HEK293 (cell line): ENCODE measurements at regions not wholly inside any gene's neighbourhood (a gene's known extent, or its start where the extent isn't known, plus 50 kb on each side); places are given as distances from the start of the nearest gene placed in this dataset.

ENCODE experiments used
- CTCF ChIA-PET: fragments of 350-600 bp; formaldehyde crosslinking; extraction: SDS; loops from one replicate; lab custom pipeline; 2021; ENCODE audit warnings: antibody characterized with exemption; lab: Yijun Ruan, JAX
- POLR2A ChIA-PET: fragments of 300-600 bp; formaldehyde crosslinking; extraction: SDS; loops from one replicate; lab custom pipeline; 2020; ENCODE audit warnings: antibody characterized with exemption, inconsistent platforms; lab: Yijun Ruan, JAX
- H3K27ac ChIP-seq: fragments of 200-500 bp; sonication (Bioruptor generic); 2 replicates; pipeline ENCODE4 v1.5.1; 2014; ENCODE audit warnings: low read depth, low read length, control low read depth, inconsistent platforms; ENCODE audit errors: extremely low read depth
- H3K36me3 ChIP-seq, 2 experiments: fragments of 200-500 bp in 1 of 2; sonication (Bioruptor generic) in 1 of 2; 1 replicate in 1 of 2; 2 replicates in 1 of 2; pipeline ENCODE4 v1.5.1; 2014 to 2017; ENCODE audit warnings: inconsistent platforms in 2 of 2, low read length in 2 of 2; ENCODE audit not compliant: control insufficient read depth in 2 of 2, insufficient read depth in 1 of 2
- H3K4me1 ChIP-seq: fragments of 200-500 bp; sonication (Bioruptor generic); 2 replicates; pipeline ENCODE4 v1.5.1; 2014; ENCODE audit warnings: mild to moderate bottlenecking, low read length, inconsistent platforms; ENCODE audit not compliant: control insufficient read depth, insufficient read depth
- H3K4me3 ChIP-seq: 2 replicates; pipeline ENCODE4 v1.5.1; 2011; ENCODE audit warnings: low read depth, mild to moderate bottlenecking, control low read depth, low read length, moderate library complexity
- H3K9me3 ChIP-seq: fragments of 200-500 bp; sonication (Bioruptor generic); 2 replicates; pipeline ENCODE4 v1.5.1; 2014; ENCODE audit warnings: low read depth, low read length, inconsistent platforms; ENCODE audit not compliant: control insufficient read depth, insufficient read depth
- GLIS1 ChIP-seq: fragments of 450-650 bp; formaldehyde crosslinking; IDR thresholded peaks from 2 replicates; pipeline ENCODE4 v1.5.1; 2016; ENCODE audit warnings: missing biosample characterization, missing genetic modification characterization
- HOXD13 ChIP-seq: sonication (generic); formaldehyde crosslinking; IDR thresholded peaks from 2 replicates; pipeline ENCODE4 v1.8.0; 2022; ENCODE audit warnings: missing genetic modification reagents, borderline replicate concordance
- PRDM2 ChIP-seq: fragments of 450-650 bp; formaldehyde crosslinking; IDR thresholded peaks from 2 replicates; pipeline ENCODE4 v1.5.1; 2016; ENCODE audit warnings: missing biosample characterization, missing genetic modification characterization, borderline replicate concordance
- TSHZ1 ChIP-seq: fragments of 450-650 bp; formaldehyde crosslinking; IDR thresholded peaks from 2 replicates; pipeline ENCODE4 v1.5.1; 2016; ENCODE audit warnings: missing biosample characterization, missing genetic modification characterization, borderline replicate concordance
- YY1 ChIP-seq: fragments of 450-650 bp; formaldehyde crosslinking; IDR thresholded peaks from 2 replicates; pipeline ENCODE4 v1.5.1; 2018; ENCODE audit warnings: missing biosample characterization, missing genetic modification characterization
- ZBTB7A ChIP-seq: fragments of 450-650 bp; formaldehyde crosslinking; IDR thresholded peaks from 2 replicates; pipeline ENCODE4 v1.5.1; 2016; ENCODE audit warnings: low read depth, missing biosample characterization, missing genetic modification characterization
- ZNF138 ChIP-seq: fragments of 450-650 bp; formaldehyde crosslinking; IDR thresholded peaks from 2 replicates; pipeline ENCODE4 v1.5.1; 2016; ENCODE audit warnings: missing biosample characterization, missing genetic modification characterization, borderline replicate concordance
- ZNF2 ChIP-seq: fragments of 450-650 bp; formaldehyde crosslinking; IDR thresholded peaks from 2 replicates; pipeline ENCODE4 v1.5.1; 2016; ENCODE audit warnings: missing biosample characterization, missing genetic modification characterization
- ZNF266 ChIP-seq: fragments of 450-650 bp; formaldehyde crosslinking; IDR thresholded peaks from 2 replicates; pipeline ENCODE4 v1.5.1; 2016; ENCODE audit warnings: missing biosample characterization, missing genetic modification characterization, low read depth
- ZNF426 ChIP-seq: fragments of 450-650 bp; formaldehyde crosslinking; IDR thresholded peaks from 2 replicates; pipeline ENCODE4 v1.5.1; 2017; ENCODE audit warnings: missing biosample characterization, missing genetic modification characterization, mild to moderate bottlenecking, inconsistent platforms, moderate library complexity
- ZNF513 ChIP-seq: fragments of 450-650 bp; IDR thresholded peaks from 2 replicates; pipeline ENCODE4 v1.5.1; 2018; ENCODE audit warnings: missing biosample characterization, missing genetic modification characterization
- ZNF514 ChIP-seq: fragments of 450-650 bp; formaldehyde crosslinking; IDR thresholded peaks from 2 replicates; pipeline ENCODE4 v1.5.1; 2016; ENCODE audit warnings: missing biosample characterization, missing genetic modification characterization
- ZNF580 ChIP-seq: fragments of 450-650 bp; formaldehyde crosslinking; IDR thresholded peaks from 2 replicates; pipeline ENCODE4 v1.5.1; 2016; ENCODE audit warnings: missing biosample characterization, missing genetic modification characterization
- ZNF585B ChIP-seq: fragments of 450-650 bp; formaldehyde crosslinking; IDR thresholded peaks from 2 replicates; pipeline ENCODE4 v1.5.1; 2016; ENCODE audit warnings: missing biosample characterization, missing genetic modification characterization
- ZNF747 ChIP-seq: fragments of 450-650 bp; formaldehyde crosslinking; IDR thresholded peaks from 2 replicates; pipeline ENCODE4 v1.5.1; 2016; ENCODE audit warnings: missing biosample characterization, missing genetic modification characterization
- TF ChIP-seq, protein P1 (sequence below): fragments of 450-650 bp; formaldehyde crosslinking; IDR thresholded peaks from 2 replicates; pipeline ENCODE4 v1.5.1; 2016; ENCODE audit warnings: missing biosample characterization, missing genetic modification characterization
- TF ChIP-seq, protein P2 (sequence below): fragments of 450-650 bp; formaldehyde crosslinking; IDR thresholded peaks from 2 replicates; pipeline ENCODE4 v1.5.1; 2016; ENCODE audit warnings: missing biosample characterization, missing genetic modification characterization

DNA sequence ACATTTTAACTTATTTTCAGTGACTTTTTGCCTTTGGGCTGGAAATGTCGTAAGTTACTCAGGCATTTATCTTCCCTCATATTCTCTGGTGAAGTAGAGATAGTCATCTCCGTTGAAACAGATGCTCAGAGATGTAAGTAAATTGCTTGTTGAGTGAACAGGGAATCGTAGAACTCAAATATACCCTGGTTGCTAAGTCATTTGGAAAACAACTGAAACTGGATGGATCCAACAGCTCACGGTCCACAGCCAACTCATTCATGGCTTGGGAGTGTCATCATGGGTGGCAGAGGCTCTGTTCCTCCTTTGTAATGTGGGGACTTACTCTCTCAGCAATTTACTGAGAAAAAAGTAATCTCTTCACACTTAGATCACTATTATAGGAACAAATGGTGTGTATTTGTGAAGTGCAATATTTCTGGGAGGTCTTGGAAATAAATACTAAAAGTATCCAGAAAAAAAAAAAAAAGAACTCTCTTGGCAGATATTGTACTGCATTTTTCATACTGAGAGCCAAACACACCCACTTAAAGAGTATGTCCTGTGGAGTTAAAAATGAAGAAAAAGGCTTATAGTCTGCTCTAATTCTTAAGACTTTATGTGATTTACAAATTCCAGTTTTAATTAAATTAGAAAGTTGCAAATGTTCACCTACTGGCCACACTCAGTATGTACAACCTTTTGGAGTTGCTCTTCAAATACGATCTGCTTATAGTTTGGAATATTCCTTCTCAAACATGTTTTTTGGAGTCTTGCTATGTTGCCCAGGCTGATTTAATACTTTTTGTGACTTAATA lies 107.4 kb downstream of the LEPR start (continued):
- TF ChIP-seq HOXD13 (CRISPR knock-in tag) (no peak), PRDM2 (no peak)
- TF ChIP-seq, protein P1, sequence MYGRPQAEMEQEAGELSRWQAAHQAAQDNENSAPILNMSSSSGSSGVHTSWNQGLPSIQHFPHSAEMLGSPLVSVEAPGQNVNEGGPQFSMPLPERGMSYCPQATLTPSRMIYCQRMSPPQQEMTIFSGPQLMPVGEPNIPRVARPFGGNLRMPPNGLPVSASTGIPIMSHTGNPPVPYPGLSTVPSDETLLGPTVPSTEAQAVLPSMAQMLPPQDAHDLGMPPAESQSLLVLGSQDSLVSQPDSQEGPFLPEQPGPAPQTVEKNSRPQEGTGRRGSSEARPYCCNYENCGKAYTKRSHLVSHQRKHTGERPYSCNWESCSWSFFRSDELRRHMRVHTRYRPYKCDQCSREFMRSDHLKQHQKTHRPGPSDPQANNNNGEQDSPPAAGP: no peak

- Histone ChIP-seq H3K27ac (no peak overlapping the region), H3K4me3 (no peak overlapping the region), H3K36me3 (no peaks in the 10 kb centered on the region), H3K4me1 (no peaks in the 10 kb centered on the region), H3K9me3 (no peaks in the 10 kb centered on the region)
- POLR2A ChIA-PET: no interaction called here
- TF ChIP-seq ZNF138 (tag by site-specific recombination) (no peak), ZNF747 (tag by site-specific recombination) (no peak), ZNF426 (tag by site-specific recombination) (no peak)
- CTCF ChIA-PET: no interaction called here
These were observed 111.6 kb downstream of the LEPR start for GRCh38 chr1:65531972-65532570.

GRCh38 chr1:65535981-65536380 lies 115.5 kb downstream of the LEPR start:
- Histone ChIP-seq H3K36me3 (no peaks in the 10 kb centered on the region), H3K9me3 (no peaks in the 10 kb centered on the region), H3K4me1 (no peaks in the 10 kb centered on the region), H3K4me3 (no peak overlapping the region), H3K27ac (no peak overlapping the region)
- POLR2A ChIA-PET: no interaction called here
- CTCF ChIA-PET: no interaction called here
- TF ChIP-seq ZNF266 (tag by site-specific recombination): no peak
- TF ChIP-seq TSHZ1 (tag by site-specific recombination): no peak
- no peak for TF ChIP-seq ZNF585B (tag by site-specific recombination)
- no peak for TF ChIP-seq ZNF580
- no peak for TF ChIP-seq ZNF513 (tag by site-specific recombination)
- no peak for TF ChIP-seq GLIS1 (tag by site-specific recombination)
- TF ChIP-seq YY1: no peak
- no peak for TF ChIP-seq ZNF2
- TF ChIP-seq, protein P2, sequence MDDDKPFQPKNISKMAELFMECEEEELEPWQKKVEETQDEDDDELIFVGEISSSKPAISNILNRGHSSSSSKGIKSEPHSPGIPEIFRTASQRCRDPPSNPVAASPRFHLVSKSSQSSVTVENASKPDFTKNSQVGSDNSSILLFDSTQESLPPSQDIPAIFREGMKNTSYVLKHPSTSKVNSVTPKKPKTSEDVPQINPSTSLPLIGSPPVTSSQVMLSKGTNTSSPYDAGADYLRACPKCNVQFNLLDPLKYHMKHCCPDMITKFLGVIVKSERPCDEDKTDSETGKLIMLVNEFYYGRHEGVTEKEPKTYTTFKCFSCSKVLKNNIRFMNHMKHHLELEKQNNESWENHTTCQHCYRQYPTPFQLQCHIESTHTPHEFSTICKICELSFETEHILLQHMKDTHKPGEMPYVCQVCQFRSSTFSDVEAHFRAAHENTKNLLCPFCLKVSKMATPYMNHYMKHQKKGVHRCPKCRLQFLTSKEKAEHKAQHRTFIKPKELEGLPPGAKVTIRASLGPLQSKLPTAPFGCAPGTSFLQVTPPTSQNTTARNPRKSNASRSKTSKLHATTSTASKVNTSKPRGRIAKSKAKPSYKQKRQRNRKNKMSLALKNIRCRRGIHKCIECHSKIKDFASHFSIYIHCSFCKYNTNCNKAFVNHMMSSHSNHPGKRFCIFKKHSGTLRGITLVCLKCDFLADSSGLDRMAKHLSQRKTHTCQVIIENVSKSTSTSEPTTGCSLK (tag by site-specific recombination): no peak
- TF ChIP-seq ZBTB7A: no peak
- no peak for TF ChIP-seq ZNF514
